ENCODE measurements at regions not wholly inside any gene's neighbourhood (a gene's known extent, or its start where the extent isn't known, plus 50 kb on each side); places are given as distances from the start of the nearest gene placed in this dataset.

GRCh38 chr12:17266856-17267255 lies 660.9 kb upstream of the LMO3 start:
- TF ChIP-seq, protein P1, sequence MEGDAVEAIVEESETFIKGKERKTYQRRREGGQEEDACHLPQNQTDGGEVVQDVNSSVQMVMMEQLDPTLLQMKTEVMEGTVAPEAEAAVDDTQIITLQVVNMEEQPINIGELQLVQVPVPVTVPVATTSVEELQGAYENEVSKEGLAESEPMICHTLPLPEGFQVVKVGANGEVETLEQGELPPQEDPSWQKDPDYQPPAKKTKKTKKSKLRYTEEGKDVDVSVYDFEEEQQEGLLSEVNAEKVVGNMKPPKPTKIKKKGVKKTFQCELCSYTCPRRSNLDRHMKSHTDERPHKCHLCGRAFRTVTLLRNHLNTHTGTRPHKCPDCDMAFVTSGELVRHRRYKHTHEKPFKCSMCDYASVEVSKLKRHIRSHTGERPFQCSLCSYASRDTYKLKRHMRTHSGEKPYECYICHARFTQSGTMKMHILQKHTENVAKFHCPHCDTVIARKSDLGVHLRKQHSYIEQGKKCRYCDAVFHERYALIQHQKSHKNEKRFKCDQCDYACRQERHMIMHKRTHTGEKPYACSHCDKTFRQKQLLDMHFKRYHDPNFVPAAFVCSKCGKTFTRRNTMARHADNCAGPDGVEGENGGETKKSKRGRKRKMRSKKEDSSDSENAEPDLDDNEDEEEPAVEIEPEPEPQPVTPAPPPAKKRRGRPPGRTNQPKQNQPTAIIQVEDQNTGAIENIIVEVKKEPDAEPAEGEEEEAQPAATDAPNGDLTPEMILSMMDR (IDR thresholded peaks at IDR 0.05): no peak
- TF ChIP-seq POLR2A (IDR thresholded peaks at IDR 0.05): no peak
